ENCODE measurements at regions not wholly inside any gene's neighbourhood (a gene's known extent, or its start where the extent isn't known, plus 50 kb on each side); places are given as distances from the start of the nearest gene placed in this dataset.
"Not testable (repeated sequence)": the region's sequence is repeated elsewhere in the genome, so short reads cannot be mapped to it uniquely, and the experiment has no call there.

GRCh38 chr3:5563537-5564277, 376.2 kb downstream of the EDEM1 start:
- no peak for DNase-seq

GRCh38 chr3:5564278-5564666, 376.8 kb downstream of the EDEM1 start:
- DNase-seq, result no peak

GRCh38 chr3:5565026-5565425, 377.5 kb downstream of the EDEM1 start:
- DNase-seq, result no peak

GRCh38 chr3:5567113-5567512, 379.6 kb downstream of the EDEM1 start:
- no peak for DNase-seq

- DNase-seq, result no peak
Observed at GRCh38 chr3:5568451-5568850, 380.9 kb downstream of the EDEM1 start.

GRCh38 chr3:5569152-5569551, 381.6 kb downstream of the EDEM1 start:
- no peak for DNase-seq

- DNase-seq, result no peak
Observed at GRCh38 chr3:5572168-5572567, 384.7 kb downstream of the EDEM1 start.

- DNase-seq, result no peak
Observed at GRCh38 chr3:5576277-5577011, 388.9 kb downstream of the EDEM1 start.

- no peak for DNase-seq
Observed at GRCh38 chr3:5579139-5579602, 391.7 kb downstream of the EDEM1 start.

- DNase-seq, result no peak
Observed at GRCh38 chr3:5579946-5580345, 392.4 kb downstream of the EDEM1 start.

GRCh38 chr3:5580826-5581225, 393.3 kb downstream of the EDEM1 start:
- DNase-seq, result no peak

GRCh38 chr3:5581743-5582142, 394.2 kb downstream of the EDEM1 start:
- DNase-seq, result no peak

GRCh38 chr3:5583920-5584319, 396.4 kb downstream of the EDEM1 start:
- no peak for DNase-seq

GRCh38 chr3:5585085-5585484, 397.6 kb downstream of the EDEM1 start:
- no peak for DNase-seq

GRCh38 chr3:5606884-5607472, 419.5 kb downstream of the EDEM1 start:
- no peak for DNase-seq

- no peak for DNase-seq
Observed at GRCh38 chr3:5607581-5607980, 420.1 kb downstream of the EDEM1 start.

GRCh38 chr3:5608971-5609370, 421.5 kb downstream of the EDEM1 start:
- not testable (repeated sequence) for DNase-seq

GRCh38 chr3:5613599-5613998, 426.1 kb downstream of the EDEM1 start:
- no peak for DNase-seq

GRCh38 chr3:5616873-5617272, 429.4 kb downstream of the EDEM1 start:
- DNase-seq, result no peak

GRCh38 chr3:5618170-5618569, 430.7 kb downstream of the EDEM1 start:
- no peak for DNase-seq

- no peak for DNase-seq
Observed at GRCh38 chr3:5630406-5630805, 442.9 kb downstream of the EDEM1 start.

- DNase-seq, result no peak
Observed at GRCh38 chr3:5633960-5634359, 446.5 kb downstream of the EDEM1 start.

- DNase-seq, result no peak
Observed at GRCh38 chr3:5634411-5634810, 446.9 kb downstream of the EDEM1 start.

GRCh38 chr3:5635746-5636145, 448.2 kb downstream of the EDEM1 start:
- DNase-seq, result no peak
